NCI-H1048 (cell line): ENCODE measurements at regions not wholly inside any gene's neighbourhood (a gene's known extent, or its start where the extent isn't known, plus 50 kb on each side); places are given as distances from the start of the nearest gene placed in this dataset.

Experiments
- DNase-seq: peaks from one replicate; lab custom pipeline; 2025; lab: John Stamatoyannopoulos, UW

- DNase-seq: no peak
Observed at GRCh38 chr13:26941345-26942174, 181.0 kb upstream of the GPR12 start.

DNA sequence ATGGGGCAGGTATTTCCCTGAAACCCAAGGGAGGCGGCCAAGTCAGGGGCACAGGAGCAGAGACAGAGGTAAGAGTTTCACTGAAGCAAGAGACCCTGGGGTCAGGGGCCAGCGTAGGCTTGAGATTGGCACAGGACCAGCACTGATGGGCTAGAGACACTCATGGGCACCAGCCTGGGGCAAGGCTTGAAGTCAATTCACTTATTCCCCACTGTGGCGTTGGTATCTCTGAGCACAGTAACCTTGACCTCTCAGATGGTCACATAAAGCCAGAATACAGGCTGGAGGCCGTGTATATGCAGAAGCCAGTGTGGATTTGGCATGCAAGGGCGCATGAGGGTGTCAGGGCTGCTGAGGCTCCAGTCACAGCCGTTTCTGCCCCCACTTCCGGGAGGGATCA is 173.5 kb upstream of the GPR12 start:
- DNase-seq: no peak

GRCh38 chr13:26932465-26932864 is 171.9 kb upstream of the GPR12 start:
- DNase-seq: no peak

DNA sequence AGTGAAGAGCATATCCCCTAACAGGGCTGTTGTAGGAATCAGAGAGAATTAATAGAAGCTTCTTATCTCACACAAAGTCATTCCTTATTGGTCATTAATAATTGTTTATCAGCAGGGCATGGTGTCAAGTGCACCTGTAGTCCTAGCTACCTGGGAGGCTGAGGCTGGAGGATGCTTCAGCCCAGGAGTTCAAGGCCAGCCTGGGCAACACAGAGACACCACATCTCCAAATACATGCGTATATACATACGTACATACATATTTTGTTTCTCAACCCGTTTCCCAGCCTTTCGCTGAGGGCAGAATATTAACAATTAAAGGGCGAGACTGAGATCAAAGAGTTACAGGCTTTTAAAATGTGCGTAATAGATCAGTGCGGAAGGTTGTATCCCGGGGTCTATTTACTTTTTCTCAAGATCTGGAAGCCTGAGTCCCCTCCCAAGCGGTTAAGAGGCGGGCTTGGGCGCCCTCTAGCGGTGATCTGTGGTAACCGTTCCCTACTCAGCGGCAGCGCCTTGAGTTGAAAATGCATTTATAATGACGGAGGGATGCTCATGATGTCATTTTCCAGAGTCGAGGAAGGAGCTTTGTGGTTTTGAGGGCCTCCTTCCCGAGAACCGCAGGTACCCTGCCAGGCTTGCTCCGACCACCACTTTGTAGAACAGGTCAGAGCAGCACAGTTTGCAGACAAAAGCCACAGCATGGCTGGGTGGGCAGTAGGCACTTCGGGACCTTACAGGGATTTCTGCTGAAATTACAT is 169.6 kb upstream of the GPR12 start:
- DNase-seq: no peak

DNA sequence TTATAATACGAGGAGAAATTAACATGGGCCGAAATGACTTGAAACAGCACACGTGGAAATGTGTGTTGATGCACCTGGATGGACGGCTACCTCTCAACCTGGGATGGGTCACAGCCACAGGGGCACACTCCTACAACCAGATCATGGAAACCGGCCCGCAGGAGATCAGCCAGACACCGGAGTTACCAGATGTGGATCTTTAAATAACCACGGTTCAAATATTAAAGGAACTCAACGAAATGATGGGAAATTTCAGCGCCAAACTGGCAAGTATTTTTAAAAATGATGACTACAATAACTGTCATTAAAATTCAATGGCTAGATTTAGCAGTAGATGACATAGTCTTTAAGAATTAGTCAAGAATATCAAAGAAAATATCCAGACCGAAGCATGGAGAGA is 166.9 kb upstream of the GPR12 start:
- DNase-seq: no peak

DNA sequence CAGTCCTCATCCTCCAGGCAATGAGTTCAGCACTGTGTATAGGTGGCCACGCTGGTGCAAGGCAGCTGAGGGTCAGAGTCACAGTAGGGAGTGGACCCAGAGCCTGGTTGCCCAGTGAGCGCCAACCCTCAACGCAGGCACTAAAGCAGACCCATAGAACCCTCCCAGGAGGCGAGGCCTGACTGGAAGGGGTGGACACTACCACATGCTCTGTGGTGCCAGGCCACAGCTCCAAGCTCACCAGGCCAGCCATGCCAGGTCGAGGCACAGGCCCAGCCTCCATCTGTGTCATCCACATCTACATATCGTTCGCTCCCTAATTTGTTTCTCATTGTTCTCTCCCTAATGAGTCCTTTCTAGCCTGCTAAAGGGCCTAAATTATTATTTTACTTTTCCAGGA is 165.8 kb upstream of the GPR12 start:
- DNase-seq: no peak

DNA sequence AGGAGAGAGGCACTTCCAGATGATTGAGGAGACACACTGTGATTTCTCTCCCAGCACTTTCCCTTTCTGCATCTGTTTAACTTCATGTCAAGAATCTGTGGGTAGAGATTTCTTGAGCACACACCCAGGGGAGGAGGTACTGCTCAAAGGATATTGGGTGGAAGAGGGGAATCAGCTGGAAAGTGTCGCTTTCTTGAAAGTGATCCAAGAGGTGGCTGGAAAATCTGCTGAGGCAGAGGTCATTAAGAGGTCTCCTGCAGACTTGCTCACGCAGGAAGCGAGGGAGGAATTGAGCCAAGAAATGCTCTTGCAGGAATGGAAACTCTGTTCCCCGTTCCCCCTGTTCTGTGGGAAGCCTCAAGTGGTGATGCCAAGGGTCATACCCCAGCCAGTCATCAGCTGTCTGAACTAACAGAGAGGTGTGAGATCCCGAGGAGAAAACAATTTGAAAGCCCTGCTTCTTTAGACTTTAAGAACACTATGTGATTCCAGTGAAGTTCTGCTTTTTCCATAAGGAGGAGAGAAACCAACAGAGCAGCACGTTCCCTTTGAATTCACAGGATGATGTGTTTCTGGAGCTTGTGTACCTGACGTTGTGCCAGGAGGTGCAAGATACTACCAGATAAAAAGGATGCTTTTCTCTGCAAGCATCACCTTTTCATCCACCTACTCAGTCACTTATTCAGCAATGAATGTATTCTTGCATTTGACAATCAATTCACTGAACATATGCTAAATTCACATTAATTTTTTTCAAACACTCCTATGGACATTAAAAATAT is 163.4 kb upstream of the GPR12 start:
- DNase-seq: no peak

- no peak for DNase-seq
Observed at GRCh38 chr13:26921918-26922317, 161.3 kb upstream of the GPR12 start.

DNA sequence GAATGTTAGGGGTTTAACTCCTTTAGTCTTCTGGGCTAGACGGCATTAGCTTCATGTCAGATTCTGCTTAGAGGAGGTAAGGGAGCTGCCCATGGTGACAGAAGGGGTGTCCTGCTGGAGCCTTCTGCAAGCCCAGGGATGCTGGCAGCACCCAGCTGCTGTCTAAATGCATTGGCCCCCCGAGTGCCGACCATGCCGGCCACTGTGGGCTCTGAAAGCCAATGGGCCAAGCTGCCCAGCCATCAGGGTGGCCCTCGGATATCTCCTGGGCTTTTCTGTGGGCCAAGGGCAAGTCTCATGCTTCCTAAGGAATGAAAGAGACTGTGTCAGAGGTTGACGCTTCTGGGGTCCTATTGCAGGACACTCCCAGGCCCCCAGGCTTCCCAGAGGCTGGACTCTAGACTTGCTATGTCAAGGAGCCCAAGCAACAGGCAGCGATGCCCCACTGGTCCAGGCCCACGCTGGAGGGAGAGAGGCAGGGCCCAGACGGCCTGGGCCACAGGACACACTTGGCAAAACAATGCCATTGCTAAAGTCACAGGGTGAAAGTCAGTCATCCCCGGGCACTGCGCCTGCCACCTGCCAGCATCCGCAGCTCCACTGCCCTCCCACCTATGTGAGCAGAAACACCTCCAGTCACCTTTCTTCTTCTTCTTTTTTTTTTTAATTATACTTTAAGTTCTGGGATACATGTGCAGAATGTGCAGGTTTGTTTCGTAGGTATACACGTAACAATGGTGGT is 160.2 kb upstream of the GPR12 start:
- DNase-seq: no peak

- DNase-seq: no peak
Observed at GRCh38 chr13:26919732-26920131, 159.1 kb upstream of the GPR12 start.

- no peak for DNase-seq
Observed at GRCh38 chr13:26919311-26919710, 158.7 kb upstream of the GPR12 start.

DNA sequence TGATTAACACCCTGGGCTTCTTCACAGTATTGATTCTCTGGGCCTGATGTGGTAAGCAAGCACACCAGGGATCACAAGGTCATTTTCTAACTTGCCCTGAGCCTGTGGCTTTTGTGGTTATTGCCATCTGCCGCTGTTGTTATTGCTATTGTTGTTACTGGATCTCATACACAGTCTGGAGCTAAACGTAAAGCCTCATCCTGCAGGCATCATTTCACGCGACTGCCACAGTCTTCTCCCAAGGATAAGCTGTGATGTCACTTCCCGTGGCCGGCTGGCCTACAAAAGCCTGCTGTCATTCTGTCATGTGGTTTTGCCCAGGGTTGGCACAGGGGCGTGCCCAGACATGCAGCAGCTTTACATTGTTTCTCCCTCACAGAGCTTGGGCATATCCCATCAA is 154.0 kb upstream of the GPR12 start:
- no peak for DNase-seq

DNA sequence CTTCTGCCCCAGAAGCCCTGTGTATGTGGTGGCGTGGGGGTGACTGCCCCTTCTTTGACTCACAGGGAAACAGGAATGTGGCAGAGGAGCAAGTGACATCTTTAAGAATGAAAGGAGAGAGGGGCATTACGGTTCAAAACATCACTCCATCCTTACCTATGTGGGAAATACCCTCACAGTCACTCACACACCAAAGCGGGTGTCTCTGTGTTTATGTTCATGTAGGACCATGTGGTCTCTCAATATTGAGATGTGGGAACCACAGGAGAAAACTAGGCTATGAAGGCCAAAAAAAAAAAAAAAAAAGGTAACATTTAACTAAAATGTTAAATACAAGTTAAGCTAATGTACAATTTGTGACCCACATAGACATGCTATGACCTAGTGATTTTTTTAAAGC is 153.6 kb upstream of the GPR12 start:
- no peak for DNase-seq

DNA sequence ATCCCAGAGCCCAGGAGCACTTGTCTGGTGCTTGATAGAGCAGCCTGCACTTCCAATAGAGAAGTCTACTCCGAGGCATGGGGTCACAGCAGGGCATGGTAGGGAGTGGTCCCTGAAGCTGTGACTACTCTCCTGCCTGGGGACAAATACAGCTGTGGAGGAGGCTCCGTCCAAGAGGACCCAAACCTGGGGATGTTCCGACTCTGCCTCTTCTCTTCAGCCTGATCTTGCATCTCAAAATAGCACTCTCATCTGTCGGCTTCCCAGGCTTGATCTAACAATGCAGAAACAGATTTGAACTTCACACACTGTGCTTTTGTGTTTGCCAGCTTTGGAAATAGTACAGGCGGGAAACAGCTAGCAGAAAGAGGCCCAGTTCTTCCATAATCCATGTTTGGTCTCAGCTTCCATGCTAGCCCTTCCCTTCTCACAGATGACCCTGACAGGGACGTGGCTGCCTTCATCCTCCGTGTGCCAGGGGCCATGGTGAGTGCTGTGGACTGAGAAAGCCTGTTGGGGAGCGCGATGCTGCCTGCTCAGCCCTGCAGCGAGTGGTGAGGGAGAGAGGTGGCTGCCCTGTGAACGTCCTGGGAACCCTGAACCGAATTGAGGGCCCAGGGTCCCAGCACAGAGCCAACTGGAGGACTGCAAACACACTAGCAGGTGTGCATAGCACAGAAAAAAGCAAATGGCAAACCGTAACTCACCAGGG is 150.3 kb upstream of the GPR12 start:
- DNase-seq: no peak

- no peak for DNase-seq
Observed at GRCh38 chr13:26909477-26909876, 148.9 kb upstream of the GPR12 start.

DNA sequence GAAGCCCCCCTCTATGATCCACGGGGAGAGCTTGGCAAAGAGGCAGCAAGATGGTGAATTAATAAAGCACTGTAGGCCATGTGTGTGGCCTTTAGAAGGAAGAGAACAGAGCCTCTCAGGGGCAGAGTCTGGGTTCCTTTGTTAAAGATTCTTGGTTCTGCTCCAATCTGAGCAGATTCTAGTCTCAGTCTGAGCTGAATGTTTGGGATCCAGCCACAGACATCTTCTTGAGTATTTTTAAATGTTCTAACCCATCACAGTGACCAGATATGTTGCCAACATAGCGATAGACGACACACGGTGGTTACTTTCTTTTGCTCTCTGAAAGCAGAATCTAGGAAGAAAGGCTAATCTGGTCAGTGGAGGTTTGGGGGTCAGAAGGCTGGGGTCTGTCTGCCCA is 147.5 kb upstream of the GPR12 start:
- DNase-seq: no peak

DNA sequence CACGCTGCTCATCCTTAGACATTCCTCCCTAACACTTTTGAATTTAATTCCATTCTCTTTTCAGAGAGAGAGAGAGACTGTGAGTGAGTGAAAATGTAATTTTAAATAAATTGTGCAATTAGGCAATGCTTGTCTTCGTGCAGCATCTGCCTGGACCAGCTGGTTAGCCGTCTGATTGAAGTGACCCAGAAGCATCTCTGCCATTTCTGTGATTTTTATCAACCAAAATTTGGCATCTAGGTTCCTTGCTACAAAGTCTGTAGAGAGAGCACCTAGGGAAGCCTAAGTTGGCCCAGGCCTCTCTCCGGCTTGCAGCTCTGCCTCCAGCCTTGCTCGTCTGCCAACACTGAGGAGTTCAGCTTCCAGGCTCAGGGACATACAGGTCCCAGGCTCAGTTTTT is 138.6 kb upstream of the GPR12 start:
- DNase-seq: no peak

DNA sequence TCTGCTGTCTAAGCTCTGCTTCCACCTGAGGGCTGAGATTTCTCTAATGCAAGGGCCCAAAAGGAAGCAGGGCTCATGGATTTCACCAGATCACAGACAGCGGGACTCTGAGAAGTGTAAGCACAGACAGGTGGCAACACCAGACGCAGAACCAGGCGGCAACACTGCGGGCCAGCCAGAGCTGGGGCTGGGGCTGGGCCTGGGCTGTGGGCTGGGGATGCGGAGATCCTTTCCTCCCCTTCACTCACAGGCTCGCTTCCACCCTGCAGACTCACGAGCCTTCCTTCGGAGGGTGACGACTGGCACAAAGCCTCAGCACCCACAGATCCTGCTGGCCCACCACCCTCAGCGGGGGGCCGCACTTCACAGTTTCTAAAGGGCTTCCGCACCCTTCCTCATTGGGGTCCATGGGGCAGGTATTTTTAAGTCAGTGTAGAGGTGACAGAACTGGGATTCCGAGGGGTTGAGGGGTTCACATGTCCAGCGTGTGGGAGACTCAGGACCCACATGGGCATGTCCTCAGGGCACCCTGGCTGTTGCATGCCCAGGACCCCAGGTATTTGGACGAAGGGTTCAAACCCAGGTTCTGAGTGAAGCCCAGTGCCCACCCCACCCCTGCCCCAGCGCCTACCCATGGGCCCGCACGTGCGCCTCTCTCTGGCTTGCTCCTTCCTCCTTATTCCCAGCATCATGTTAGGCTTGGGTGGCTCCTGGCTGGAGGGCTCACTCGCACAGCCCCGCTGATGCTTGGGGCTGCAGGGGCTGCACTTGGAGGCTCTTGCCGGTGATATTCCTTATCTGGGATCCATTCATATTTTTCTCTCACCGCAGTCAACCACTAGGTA is 137.3 kb upstream of the GPR12 start:
- no peak for DNase-seq

- no peak for DNase-seq
Observed at GRCh38 chr13:26896986-26897668, 136.5 kb upstream of the GPR12 start.
